Tibial nerve (tissue), 3 donors: ENCODE measurements at regions not wholly inside any gene's neighbourhood (a gene's known extent, or its start where the extent isn't known, plus 50 kb on each side); places are given as distances from the start of the nearest gene placed in this dataset.

Experiments used
- POLR2A ChIP-seq, 2 donors: fragments of 450-650 bp; IDR thresholded peaks; one replicate each; pipeline ENCODE4 v1.6.1; 2017; ENCODE audit warnings: antibody characterized with exemption in 2 of 2, mild to moderate bottlenecking in 2 of 2, moderate library complexity in 2 of 2
- TF ChIP-seq, protein P1 (sequence below), 5 experiments: fragments of 200-600 bp in 3 of 5; fragments of 450-650 bp in 2 of 5; sonication (generic) in 3 of 5; IDR thresholded peaks; one replicate each; pipeline ENCODE4 v1.5.1; 2016 to 2019; ENCODE audit warnings: antibody characterized with exemption in 5 of 5, mild to moderate bottlenecking in 3 of 5, moderate library complexity in 2 of 5

DNA sequence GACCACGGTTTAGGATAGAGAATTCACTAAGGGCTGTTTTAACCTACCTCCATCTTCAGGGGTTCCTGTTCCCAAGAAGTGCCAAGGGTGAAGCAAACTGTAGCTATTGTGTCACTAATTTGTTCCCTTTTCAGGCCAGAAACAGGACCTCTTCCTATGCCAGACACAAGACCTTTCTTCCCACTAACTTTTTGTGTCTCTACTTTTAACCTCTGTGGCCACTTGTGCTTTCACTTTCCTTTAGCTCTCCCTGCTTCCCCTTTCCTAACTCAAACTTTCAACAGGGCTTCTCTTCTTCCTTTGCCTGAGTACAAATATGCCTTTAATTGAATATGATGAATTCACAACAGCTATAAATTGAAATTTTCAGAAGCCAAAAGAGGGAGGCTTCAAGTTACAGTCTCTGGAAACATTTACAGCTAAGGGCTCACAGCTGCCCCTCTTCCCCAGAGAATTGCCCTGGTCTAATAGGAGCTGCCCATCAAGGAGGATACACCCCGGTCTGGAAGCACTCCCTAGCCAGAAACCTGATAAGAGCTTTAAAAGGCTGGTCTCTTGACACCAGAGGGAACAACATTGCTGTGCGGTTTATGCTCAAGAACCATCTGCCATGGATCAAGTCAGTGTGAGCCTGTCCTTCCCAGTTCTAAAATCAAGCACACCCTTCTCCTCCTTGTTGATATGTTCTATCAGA is 61.7 kb upstream of the PLS3 start:
- TF ChIP-seq, protein P1, sequence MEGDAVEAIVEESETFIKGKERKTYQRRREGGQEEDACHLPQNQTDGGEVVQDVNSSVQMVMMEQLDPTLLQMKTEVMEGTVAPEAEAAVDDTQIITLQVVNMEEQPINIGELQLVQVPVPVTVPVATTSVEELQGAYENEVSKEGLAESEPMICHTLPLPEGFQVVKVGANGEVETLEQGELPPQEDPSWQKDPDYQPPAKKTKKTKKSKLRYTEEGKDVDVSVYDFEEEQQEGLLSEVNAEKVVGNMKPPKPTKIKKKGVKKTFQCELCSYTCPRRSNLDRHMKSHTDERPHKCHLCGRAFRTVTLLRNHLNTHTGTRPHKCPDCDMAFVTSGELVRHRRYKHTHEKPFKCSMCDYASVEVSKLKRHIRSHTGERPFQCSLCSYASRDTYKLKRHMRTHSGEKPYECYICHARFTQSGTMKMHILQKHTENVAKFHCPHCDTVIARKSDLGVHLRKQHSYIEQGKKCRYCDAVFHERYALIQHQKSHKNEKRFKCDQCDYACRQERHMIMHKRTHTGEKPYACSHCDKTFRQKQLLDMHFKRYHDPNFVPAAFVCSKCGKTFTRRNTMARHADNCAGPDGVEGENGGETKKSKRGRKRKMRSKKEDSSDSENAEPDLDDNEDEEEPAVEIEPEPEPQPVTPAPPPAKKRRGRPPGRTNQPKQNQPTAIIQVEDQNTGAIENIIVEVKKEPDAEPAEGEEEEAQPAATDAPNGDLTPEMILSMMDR (IDR thresholded peaks at IDR 0.05): no peak
- TF ChIP-seq POLR2A (IDR thresholded peaks at IDR 0.05): no peak
